OCI-LY7 (cell line): ENCODE measurements at regions not wholly inside any gene's neighbourhood (a gene's known extent, or its start where the extent isn't known, plus 50 kb on each side); places are given as distances from the start of the nearest gene placed in this dataset.

Experiments
- BruUV-seq: library from RNA; stranded (reverse); fragments of 400-500 nt; replicated peaks from 2 replicates; lab custom pipeline; 2021; lab: Mats Ljungman, UMichigan
- CTCF ChIA-PET: fragments of 300-600 bp; sonication (Branson Sonifier 250); formaldehyde crosslinking; loops from one replicate; lab custom pipeline; 2022; ENCODE audit warnings: antibody characterized with exemption; ENCODE audit not compliant: unreplicated experiment; lab: Charles Lee
- POLR2A ChIA-PET: fragments of 300-600 bp; sonication (Branson Sonifier 250); formaldehyde crosslinking; loops from one replicate; lab custom pipeline; 2022; ENCODE audit warnings: antibody characterized with exemption; lab: Charles Lee
- DNase-seq: peaks from one replicate; pipeline ENCODE4 v3.0.0-alpha.2; 2015; ENCODE audit warnings: low spot score
- H2AFZ ChIP-seq: fragments of 200-600 bp; sonication (generic), shearing (Covaris generic); 2 replicates; pipeline ENCODE4 v1.6.1; 2014; ENCODE audit warnings: mild to moderate bottlenecking, antibody characterized with exemption, low read length, moderate library complexity
- H3K27ac ChIP-seq: fragments of 200-600 bp; sonication (generic); 2 replicates; pipeline ENCODE4 v1.5.1; 2014; ENCODE audit warnings: mixed run types, low read depth, mild to moderate bottlenecking, moderate library complexity, low read length, inconsistent platforms; ENCODE audit not compliant: poor library complexity, severe bottlenecking
- H3K36me3 ChIP-seq: fragments of 200-600 bp; sonication (generic); 2 replicates; pipeline ENCODE4 v1.6.1; 2014; ENCODE audit warnings: mild to moderate bottlenecking, antibody characterized with exemption, low read length, moderate library complexity, mixed read lengths; ENCODE audit not compliant: insufficient read depth
- H3K4me1 ChIP-seq: fragments of 200-600 bp; sonication (generic); 2 replicates; pipeline ENCODE4 v1.5.1; 2014; ENCODE audit warnings: mild to moderate bottlenecking, low read length; ENCODE audit not compliant: insufficient read depth, poor library complexity, severe bottlenecking
- H3K4me2 ChIP-seq: fragments of 200-600 bp; sonication (generic); 2 replicates; pipeline ENCODE4 v1.6.1; 2014; ENCODE audit warnings: mild to moderate bottlenecking, low read length
- H3K4me3 ChIP-seq: fragments of 200-600 bp; sonication (generic); 2 replicates; pipeline ENCODE4 v1.5.1; 2014; ENCODE audit warnings: mild to moderate bottlenecking, low read depth, low read length; ENCODE audit not compliant: poor library complexity, severe bottlenecking
- H3K79me2 ChIP-seq: fragments of 200-600 bp; sonication (generic); 2 replicates; pipeline ENCODE4 v1.6.1; 2016; ENCODE audit warnings: low read depth, mild to moderate bottlenecking, low read length, moderate library complexity, mixed read lengths; ENCODE audit not compliant: insufficient read depth
- H3K9me2 ChIP-seq: fragments of 200-600 bp; sonication (generic); 2 replicates; pipeline ENCODE4 v1.6.1; 2016; ENCODE audit warnings: mild to moderate bottlenecking, low read length, mixed read lengths; ENCODE audit not compliant: insufficient read depth
- H3K9me3 ChIP-seq: fragments of 200-600 bp; sonication (generic); 2 replicates; pipeline ENCODE4 v1.6.1; 2014; ENCODE audit warnings: mild to moderate bottlenecking, mixed run types, low read length, mixed read lengths
- H4K20me1 ChIP-seq: fragments of 200-600 bp; sonication (generic); 2 replicates; pipeline ENCODE4 v1.6.1; 2014; ENCODE audit warnings: mild to moderate bottlenecking, antibody characterized with exemption, low read length, moderate library complexity, mixed read lengths; ENCODE audit not compliant: insufficient read depth
- EZH2phosphoT487 ChIP-seq: fragments of 200-600 bp; sonication (generic); IDR thresholded peaks from 2 replicates; pipeline ENCODE4 v1.6.1; 2018; ENCODE audit warnings: low read depth, borderline replicate concordance, mild to moderate bottlenecking, mixed run types, antibody characterized with exemption, low read length, moderate library complexity, mixed read lengths
- intact Hi-C: fragments of 100-400 bp; cut with micrococcal nuclease; formaldehyde crosslinking; loops from one replicate; pipeline ENCODE4 v1.10.0; 2022; ENCODE audit not compliant: unreplicated experiment
- TF ChIP-seq, protein P1 (sequence below): fragments of 200-600 bp; sonication (generic); conservative IDR thresholded peaks from 2 replicates; pipeline ENCODE4 v1.5.1; 2014; ENCODE audit warnings: mild to moderate bottlenecking, antibody characterized with exemption, low read length, moderate library complexity, mixed read lengths

DNA sequence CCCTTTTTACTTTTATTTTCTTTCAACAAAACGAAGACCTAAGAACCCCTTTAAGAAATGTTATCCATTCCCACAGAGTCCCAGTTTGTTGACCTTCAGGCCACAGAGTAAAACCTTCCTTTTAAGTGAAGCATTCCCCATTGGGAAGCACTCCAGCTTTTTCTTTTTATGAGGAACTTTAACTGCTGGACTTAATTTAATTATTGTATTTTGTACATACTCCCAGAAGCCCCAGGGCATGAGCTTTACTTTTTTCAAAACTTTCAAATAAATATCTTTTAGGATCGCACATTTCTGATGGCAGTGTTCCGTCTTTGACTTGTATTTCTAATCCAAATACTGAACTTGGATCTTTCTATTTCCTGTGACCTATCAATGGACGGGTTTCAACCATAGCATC is 68.9 kb downstream of the ZIC5 start:
- H3K4me1 ChIP-seq = no peaks in the 10 kb centered on the region
- no peak for DNase-seq
- no peak overlapping the region for H3K4me3 ChIP-seq
- no peak overlapping the region for H3K4me2 ChIP-seq
- ChIA-PET CTCF (no interaction called here), POLR2A (no interaction called here)
- no TSS peak for BruUV-seq
- no peak for TF ChIP-seq EZH2phosphoT487
- TF ChIP-seq, protein P1, sequence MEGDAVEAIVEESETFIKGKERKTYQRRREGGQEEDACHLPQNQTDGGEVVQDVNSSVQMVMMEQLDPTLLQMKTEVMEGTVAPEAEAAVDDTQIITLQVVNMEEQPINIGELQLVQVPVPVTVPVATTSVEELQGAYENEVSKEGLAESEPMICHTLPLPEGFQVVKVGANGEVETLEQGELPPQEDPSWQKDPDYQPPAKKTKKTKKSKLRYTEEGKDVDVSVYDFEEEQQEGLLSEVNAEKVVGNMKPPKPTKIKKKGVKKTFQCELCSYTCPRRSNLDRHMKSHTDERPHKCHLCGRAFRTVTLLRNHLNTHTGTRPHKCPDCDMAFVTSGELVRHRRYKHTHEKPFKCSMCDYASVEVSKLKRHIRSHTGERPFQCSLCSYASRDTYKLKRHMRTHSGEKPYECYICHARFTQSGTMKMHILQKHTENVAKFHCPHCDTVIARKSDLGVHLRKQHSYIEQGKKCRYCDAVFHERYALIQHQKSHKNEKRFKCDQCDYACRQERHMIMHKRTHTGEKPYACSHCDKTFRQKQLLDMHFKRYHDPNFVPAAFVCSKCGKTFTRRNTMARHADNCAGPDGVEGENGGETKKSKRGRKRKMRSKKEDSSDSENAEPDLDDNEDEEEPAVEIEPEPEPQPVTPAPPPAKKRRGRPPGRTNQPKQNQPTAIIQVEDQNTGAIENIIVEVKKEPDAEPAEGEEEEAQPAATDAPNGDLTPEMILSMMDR = no peak
- no peaks in the 10 kb centered on the region for H3K9me2 ChIP-seq
- H3K27ac ChIP-seq = no peak overlapping the region
- H4K20me1 ChIP-seq = no peaks in the 10 kb centered on the region
- H3K36me3 ChIP-seq = no peaks in the 10 kb centered on the region
- intact Hi-C loops = no loop called here
- no peaks in the 10 kb centered on the region for H3K79me2 ChIP-seq
- no peaks in the 10 kb centered on the region for H3K9me3 ChIP-seq
- no peak overlapping the region for H2AFZ ChIP-seq

DNA sequence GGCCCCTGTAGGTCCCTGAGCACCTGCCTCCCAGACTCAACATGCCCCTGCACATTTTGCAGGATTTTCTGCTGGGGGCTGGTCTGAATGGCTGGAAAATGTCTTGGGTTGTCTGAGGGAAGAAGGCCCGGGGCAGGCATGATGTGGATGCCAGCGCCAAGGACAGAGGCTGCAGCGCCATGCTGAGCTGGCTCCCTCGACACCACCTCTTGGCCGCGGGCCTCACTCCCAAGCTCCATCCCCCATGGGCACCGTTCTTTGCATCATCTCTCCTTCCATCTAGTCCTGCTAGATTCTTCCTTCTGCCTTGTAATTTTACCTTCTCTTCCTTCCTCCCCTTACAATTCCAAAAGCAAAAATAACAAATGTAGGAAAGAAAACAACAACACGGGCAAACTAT is 70.6 kb downstream of the ZIC5 start:
- Histone ChIP-seq H4K20me1 (no peaks in the 10 kb centered on the region), H3K9me2 (no peaks in the 10 kb centered on the region), H3K79me2 (no peaks in the 10 kb centered on the region), H3K4me2 (no peak overlapping the region), H3K27ac (no peak overlapping the region), H3K9me3 (no peaks in the 10 kb centered on the region), H3K36me3 (no peaks in the 10 kb centered on the region), H3K4me3 (no peak overlapping the region), H2AFZ (no peak overlapping the region), H3K4me1 (no peaks in the 10 kb centered on the region)
- intact Hi-C loops = no loop called here
- DNase-seq = no peak
- POLR2A ChIA-PET = no interaction called here
- CTCF ChIA-PET = no interaction called here
- no peak for TF ChIP-seq EZH2phosphoT487
- TF ChIP-seq, protein P1 = no peak
- BruUV-seq = no TSS peak

DNA sequence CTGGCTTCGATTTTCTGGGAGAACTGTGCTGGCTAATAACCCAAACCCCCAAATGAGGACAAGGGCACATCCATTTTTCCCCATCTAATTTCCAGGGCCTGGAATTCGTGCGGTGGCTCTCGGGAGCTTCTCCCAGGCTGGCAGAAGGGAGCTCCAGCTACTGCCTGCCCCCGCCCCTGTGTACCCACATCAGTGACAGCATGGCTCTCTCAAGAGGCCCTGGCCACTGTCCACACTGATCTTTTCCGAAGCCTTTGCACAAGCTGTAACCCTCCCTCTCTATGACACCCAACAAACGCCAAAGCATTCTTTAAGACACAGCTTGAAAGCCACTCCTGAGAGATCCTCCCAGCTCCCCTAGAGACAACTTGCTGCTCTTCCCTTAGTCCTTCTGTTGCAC is 73.1 kb downstream of the ZIC5 start:
- H3K4me1 ChIP-seq = no peaks in the 10 kb centered on the region
- BruUV-seq = no TSS peak
- no peak overlapping the region for H3K27ac ChIP-seq
- intact Hi-C loops = no loop called here
- no peak for DNase-seq
- H3K4me2 ChIP-seq = no peak overlapping the region
- POLR2A ChIA-PET = interaction anchor here (1.0 kb wide), 1 partner anchor 70 kb away, joined by 3 read pairs; no protein-coding TSS in a partner anchor
- no peaks in the 10 kb centered on the region for H3K36me3 ChIP-seq
- no peaks in the 10 kb centered on the region for H4K20me1 ChIP-seq
- CTCF ChIA-PET = no interaction called here
- TF ChIP-seq, protein P1 = no peak
- TF ChIP-seq EZH2phosphoT487 = no peak
- H3K4me3 ChIP-seq = no peak overlapping the region
- no peak overlapping the region for H2AFZ ChIP-seq
- H3K9me2 ChIP-seq = no peaks in the 10 kb centered on the region
- no peaks in the 10 kb centered on the region for H3K79me2 ChIP-seq
- H3K9me3 ChIP-seq = no peaks in the 10 kb centered on the region
